ENCODE measurements at regions not wholly inside any gene's neighbourhood (a gene's known extent, or its start where the extent isn't known, plus 50 kb on each side); places are given as distances from the start of the nearest gene placed in this dataset.
A peak's percentile ranks its signal among the peaks of the same experiment; 100 is the strongest.

DNA sequence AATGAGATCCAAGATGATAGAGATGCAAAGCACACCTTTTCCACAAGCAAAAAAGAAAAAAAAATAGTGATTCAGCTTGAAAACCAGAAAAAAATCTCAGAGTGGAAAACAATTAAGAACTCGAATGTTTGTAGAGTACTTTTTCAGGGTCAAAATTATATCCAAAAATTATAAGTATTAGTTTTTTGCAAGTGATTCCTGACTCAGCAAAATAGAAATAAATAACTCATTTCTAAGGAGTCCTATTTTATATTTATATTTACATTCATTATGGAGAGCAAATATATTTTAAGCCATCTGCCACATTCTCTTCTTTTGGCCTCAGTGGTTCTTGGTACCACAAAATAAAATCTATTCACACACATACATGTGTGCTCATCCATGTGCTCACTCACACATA, 1011.8 kb upstream of the ARRDC3 start:
- intact Hi-C loops (cut with micrococcal nuclease): no loop called here
- no peak for DNase-seq
- no peak for ATAC-seq

DNA sequence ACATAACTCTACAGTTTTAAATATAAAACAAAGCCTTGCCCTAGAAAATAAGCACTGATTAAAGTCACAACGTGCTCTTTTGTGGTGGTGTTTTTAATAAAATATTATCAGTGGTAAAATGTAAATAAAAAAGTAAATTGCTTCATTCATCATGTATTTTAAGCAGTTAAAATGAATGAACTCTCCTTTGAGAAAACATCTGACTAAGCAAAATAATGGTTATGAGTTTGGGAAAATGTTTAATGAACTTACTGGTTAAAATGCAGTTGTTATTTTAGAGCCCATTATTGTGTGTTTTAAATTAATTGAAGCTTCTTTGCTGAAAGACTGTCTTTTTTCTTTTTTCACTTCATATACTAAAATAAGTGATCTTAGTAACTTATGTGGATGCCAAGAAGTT, 1007.5 kb upstream of the ARRDC3 start:
- ATAC-seq (no peak), DNase-seq (no peak)
- intact Hi-C loops (cut with micrococcal nuclease): no loop called here

DNA sequence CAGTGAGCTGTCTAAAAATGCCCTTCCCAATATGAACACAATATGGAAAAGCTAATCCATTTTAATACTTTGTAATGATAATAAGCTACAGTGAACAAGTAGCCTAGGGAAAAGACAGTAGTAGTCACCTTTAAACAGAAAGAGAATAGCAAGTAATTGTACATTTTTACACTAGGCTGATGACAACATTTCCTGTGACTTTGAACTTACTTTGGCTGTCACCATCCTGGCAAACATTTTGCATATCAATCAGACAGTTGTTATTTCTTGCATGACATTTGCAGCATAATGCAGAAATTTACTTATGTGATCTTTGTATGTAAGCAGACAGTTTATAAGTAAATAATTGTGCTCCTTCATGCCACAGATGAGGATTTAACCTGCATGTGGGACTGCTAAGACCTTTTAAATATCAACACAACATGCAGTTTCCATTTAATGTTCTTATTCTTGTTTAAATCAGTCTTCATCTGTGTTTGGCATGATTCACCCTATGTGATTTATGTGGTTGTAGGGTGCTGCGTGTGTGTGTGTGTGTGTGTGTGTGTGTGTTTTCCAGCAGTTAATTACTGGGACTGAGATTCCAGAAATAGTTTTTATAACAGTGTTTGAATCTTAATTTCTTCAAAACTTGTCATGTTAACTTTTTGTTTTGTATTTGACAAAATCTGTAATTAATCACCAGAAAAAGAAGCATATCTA, 997.1 kb upstream of the ARRDC3 start:
- intact Hi-C loops (cut with micrococcal nuclease): no loop called here
- no peak for DNase-seq
- no peak for ATAC-seq

DNA sequence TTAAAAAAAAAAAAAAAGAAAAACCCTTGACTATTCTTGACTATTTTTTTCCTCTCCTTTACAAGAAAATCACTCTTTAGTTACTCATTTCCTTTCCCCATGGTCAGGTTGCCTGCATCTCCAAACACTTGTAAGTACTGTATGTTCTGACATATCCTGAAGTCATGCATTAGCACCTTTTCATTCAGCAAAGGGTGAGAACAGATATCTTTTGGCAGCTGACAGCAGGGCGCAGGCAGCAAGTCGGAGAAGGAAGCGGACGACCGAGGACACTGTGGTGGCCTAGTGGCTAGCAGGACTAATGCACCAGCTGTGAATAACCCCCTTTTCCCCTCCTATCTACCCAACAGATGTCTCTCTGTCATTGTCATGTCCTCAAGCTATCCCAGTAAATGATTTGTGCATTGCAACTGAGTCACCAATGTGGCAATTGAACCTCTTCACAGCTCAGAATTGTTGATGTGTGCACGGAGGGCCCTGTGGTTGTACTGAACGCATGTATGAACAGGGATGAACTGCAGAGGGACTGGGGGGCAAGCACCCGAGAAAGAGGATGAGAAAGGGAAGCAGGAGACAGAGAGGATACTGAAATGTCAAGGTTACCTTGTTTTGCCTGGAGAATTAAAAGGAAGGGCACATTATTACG, 996.0 kb upstream of the ARRDC3 start:
- ATAC-seq (peak; percentile 93), DNase-seq (peak; percentile 43)
- intact Hi-C loops (cut with micrococcal nuclease): no loop called here

DNA sequence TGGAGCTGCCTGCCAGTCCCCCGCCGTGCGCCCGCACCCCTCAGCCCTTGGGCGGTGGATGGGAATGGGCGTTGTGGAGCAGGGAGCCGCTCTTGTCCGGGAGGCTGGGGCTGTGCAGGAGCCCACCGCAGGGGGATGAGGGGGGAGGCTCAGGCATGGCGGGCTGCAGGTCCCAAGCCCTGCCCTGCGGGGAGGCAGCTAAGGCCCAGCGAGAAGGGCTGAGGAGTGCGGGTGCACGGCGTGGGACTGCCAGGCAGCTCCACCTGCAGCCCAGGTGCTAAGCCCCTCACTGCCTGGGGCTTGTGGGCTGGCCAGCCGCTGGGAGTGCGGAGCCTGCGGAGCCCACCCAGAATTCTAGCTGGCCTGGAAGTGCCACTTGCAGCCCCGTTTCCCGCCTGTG, 991.7 kb upstream of the ARRDC3 start:
- intact Hi-C loops (cut with micrococcal nuclease): no loop called here
- DNase-seq (no peak), ATAC-seq (no peak)

DNA sequence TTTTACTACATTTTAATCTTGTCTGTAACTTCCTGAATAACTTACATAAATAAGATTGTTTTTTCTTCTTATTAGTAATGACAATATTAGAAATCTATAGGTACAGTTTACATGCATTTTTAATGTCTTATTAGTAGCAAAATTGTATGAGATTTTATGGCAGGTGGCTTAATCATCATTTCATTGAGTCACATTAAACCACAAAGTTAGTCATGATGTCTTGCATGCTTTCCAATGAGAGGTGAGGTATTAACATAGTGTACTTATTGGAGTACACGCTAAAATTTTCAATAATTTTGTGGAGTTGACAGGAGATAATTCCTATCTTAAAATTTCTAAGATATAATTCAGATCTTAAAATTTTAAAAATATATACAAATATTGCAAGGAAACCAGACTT, 989.6 kb upstream of the ARRDC3 start:
- intact Hi-C loops (cut with micrococcal nuclease): no loop called here
- no peak for ATAC-seq

DNA sequence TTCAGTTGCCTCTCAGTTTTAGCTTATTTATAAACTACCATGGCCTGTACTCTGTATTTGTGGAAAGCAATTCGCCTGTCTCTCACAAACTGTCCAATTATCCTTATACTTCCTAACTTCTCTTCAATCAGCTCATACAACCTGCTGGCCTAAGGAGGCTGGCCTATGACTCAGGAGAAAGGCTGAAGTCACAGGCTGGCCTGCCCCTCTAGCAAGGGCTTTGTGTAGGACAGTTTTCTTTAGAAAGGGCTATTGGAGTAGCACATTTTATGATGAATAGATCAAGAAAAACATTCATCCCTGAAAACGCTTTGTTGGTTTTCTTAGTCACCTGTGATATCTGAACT, 988.7 kb upstream of the ARRDC3 start:
- ATAC-seq (no peak), DNase-seq (no peak)
- intact Hi-C loops (cut with micrococcal nuclease): no loop called here

More for the DNA sequence above, 989.6 kb upstream of the ARRDC3 start:
- no peak for DNase-seq

DNA sequence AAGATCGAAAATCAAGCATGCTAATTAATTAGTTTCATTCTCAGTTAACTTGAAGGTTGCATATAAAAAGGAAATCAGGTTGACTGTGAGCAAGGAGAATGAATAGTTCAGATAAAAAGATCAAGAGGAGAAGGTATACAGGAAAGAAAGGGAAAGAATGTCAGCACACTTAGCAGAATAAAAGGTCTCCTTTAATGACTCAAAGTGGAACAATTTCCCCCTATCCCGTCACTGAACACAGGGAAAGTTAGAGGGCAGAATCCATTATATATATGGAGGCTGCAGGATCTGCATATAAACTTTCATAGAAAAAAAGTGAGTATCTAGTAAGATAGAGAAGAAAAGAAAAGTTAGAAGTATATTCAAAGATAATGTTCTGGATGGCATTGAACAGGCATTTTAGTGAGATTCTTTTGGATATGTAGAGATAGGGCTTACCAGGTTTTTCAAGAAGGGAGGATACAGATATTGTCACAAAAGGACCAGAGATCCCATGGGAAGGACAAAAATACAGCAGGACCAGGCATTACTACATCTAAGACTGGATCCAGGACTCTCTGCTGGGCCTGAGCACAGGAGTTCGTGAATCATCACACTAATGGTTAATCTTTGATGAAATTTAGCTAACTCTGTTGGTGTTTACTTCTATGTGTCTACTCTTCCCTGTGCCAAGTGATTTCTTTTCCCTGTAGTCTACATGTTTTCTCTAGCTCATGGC, 988.2 kb upstream of the ARRDC3 start:
- no peak for DNase-seq
- intact Hi-C loops (cut with micrococcal nuclease): no loop called here
- ATAC-seq: no peak

DNA sequence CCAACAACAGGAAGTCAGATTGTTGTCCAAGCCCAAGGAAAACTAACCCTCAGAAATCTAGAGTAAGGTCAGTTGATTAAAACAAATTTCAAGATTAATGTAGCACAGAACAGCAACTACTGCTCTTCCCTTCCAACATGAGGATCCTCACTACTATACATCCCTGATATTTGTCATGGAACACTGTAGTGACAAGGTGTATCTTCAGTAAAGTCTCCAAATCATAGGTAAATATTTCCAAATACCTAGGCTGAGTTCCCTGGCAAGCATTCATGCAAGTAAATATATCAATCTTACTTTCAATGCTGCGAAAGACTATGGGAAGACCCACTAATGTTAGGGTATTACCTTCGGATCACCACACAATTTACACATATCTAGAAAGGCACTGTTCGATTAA, 986.9 kb upstream of the ARRDC3 start:
- intact Hi-C loops (cut with micrococcal nuclease): no loop called here
- ATAC-seq: no peak

DNA sequence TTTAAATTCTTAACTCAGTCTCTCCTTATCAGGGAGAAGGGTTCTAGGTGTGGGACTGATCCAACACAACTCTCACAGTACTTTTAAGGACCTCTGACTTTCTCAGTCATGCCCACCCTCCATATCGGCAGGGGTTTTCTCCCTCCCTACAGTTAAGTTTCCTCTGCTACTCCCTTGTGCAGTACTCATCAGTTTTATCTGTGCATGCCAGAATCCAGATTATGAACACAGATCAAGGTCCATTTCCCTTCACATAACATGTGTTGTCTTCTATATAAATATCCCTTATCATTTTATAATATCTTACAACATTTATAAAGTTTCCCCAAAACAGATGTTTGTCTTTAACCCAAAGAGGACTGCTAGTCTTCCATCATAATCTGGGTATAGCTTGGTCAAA, 986.5 kb upstream of the ARRDC3 start:
- intact Hi-C loops (cut with micrococcal nuclease): no loop called here
- DNase-seq (no peak), ATAC-seq (no peak)

More for the DNA sequence above, 986.9 kb upstream of the ARRDC3 start:
- DNase-seq: no peak

DNA sequence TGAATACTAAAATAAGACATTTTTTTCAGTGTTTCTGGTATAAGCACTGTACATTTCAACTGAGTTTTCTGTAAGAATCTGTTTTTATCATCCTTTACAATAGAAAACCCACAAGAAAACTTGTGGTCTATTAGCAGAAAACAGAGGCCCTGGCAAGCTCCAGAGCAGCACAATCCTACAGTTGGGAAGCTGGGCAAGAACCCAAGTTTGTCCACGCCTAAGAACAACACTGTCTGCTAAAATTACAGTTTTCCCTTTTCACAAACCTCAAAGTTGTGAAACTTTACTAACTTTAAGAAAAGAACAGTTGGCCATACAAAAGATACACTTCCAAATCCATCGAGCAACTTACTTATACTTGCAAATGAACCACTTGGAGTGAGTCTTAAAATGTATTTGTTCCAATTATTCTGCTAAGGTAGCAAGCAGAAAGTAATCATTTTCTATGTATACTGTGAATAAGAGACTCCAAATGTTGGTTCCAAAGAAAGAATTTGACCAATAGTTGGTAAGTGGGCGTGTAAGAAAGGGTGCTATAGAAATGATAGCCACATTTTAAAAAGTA, 982.0 kb upstream of the ARRDC3 start:
- no peak for DNase-seq
- intact Hi-C loops (cut with micrococcal nuclease): no loop called here
- no peak for ATAC-seq

DNA sequence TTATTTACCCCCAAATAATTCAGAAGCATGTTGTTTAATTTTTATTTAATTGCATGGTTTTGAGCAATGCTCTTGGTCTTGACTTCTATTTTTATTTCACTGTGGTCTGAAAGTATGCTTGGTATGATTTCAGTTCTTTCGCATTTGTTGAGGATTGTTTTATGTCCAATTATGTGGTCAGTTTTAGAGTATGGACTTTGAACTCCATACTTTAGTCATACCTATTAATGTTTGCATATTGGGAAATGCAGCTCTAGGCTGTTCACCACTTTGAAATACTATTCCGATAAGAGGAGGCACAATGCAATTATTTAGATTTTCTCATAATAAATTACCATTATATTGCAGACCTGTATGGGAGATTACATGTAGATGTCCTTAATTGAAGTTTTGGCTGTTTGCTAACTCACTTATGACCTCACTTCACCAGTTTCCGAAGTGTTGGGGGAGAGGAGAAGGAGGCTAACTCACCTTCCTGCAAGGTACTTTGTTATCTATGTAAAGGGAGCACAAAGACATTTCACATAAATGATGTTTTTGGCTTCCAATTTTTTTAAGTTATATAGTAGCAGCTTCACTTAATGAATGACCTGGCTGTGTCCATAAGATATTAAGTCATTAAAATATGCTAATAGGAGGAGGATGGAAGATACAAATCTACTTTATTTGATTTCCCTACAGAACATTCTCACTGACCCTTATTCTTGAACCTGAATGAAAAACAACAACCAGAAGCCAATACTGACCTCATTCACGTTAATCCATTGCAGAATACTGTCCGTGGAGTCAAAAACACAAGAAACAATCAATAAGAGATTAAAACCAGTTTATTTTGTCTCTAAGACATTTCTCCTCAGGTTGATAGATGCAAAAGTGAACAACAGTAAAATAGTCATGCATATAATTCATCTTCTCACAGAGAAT, 970.3 kb upstream of the ARRDC3 start:
- no peak for ATAC-seq
- intact Hi-C loops (cut with micrococcal nuclease): no loop called here

DNA sequence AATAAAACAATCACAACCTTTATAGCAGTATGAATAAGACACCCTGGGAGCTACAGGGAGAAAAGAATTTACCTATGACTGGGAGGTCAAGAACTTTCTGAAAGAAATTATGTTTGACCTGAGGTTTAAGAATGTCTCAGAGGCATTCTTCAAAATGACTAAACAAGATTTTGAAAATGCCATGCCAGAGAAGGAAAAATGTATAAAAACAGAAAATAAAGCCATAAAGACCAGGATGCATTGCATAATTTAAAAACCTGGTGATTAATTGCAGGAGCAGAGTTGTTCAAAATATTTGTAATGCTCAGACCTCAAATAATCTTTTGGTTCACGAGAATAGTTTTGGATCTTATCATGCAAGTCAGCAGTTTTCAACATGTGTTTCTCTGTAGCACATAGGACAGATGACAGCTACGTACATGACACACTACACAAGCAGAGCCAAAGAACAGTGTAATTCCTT, 954.7 kb upstream of the ARRDC3 start:
- intact Hi-C loops (cut with micrococcal nuclease): no loop called here
- peak; percentile 84 for ATAC-seq
- no peak for DNase-seq

More for the DNA sequence above, 970.3 kb upstream of the ARRDC3 start:
- DNase-seq: no peak

DNA sequence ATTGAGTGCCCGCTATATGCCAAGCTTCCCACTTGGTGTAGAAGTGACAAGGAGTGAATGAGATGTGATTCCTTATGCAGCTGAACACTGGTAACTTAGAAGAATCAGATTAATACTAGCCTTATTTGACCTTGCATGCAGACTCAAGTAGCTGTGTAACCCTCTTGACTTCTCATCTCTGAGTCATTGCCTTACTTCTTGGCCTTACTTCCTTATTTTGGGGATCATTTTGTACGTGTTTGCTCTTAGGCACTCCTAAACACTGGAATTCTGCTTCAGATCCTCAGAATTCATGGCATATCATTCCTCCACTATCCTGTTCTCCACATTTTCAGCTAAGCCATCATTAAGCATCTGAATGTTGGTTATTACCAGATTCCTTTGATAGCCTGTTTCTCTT, 948.9 kb upstream of the ARRDC3 start:
- intact Hi-C loops (cut with micrococcal nuclease): no loop called here
- ATAC-seq: no peak
- DNase-seq: no peak

DNA sequence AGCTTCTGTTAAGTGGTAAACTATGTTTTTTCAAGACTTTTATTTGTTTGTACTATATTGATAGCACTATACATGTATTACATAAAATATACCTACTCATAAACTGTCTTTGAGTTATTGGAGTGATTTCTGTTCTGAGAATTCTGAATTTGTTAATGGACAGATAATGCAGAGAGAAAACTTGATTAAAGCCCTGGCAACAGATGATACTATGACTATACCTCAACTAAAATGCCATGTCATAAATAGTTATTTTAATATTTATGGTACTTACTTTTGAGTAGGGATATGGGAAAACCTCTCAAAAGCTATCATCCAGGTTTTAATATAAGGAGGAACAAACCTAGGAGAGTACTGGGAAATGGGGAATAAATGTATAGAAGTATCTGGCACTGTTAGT, 947.2 kb upstream of the ARRDC3 start:
- intact Hi-C loops (cut with micrococcal nuclease): no loop called here
- no peak for ATAC-seq
- no peak for DNase-seq

DNA sequence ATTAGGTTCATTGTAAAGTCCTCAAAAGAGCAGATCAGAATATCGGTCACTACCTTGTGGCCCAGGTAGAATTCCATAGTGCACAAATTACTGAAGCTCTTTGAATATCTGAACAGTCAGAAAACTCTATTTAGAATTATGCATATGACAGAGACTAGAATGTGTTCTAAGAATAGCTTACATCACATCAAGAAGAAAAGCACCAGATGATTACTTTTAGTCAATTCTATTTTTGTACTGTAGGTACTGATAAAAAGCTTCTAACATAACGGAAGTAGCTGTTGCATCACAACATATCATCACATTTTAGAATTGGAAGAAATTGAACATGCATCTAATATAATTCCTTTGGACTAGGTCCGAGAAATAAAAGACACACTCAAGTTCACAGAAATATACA, 946.6 kb upstream of the ARRDC3 start:
- intact Hi-C loops (cut with micrococcal nuclease): no loop called here
- DNase-seq (no peak), ATAC-seq (peak; percentile 87)

DNA sequence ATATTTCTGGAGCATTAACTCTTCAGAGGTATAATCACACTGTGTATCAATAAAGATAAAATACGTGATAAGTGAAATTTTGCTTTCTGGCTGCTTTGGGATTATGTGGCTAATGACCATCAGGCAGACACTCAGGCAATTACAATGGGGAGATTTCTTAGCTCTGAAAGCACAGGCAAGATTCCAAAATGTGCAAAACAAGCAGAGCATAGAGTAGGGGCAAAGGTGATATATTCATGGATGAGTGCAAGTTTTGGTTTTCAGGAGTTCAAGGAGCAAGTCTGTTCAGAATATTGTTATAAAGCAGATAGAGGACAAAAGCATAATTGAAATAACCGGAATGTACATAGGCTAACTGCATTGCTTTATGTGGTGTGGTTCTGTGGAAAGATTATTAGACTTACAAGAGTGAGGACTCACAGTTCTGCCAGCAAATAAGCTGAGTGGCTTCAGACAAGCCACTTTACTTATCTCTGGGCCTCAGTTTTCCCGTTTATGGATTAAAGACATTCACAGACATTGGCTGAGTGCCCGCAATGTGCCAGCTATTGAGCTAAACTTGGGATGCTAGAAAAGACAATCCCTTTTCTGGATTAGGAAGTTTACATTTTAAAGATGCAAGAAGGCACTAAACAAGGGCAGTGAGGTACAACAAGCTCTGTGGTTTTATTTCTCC, 945.6 kb upstream of the ARRDC3 start:
- intact Hi-C loops (cut with micrococcal nuclease): no loop called here
- peak; percentile 94 for ATAC-seq

DNA sequence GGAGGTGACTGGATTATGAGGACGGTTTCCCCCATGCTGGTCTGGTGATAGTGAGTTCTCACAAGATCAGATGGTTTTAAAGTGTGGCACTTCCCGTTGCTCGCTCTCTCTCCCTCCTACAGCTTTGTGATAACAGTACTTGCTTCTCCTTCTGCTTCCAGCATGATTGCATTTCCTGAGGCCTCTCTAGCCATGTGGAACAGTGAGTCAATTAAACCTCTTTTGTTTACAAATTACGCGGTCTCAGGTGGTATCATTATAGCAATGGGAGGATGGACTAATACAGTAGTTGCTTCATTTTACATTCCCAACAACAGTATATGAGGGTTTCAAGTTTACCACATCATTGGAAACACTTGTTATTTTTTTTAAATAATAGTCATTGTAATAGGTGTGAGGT, 937.3 kb upstream of the ARRDC3 start:
- intact Hi-C loops (cut with micrococcal nuclease): no loop called here
- no peak for ATAC-seq

More for the DNA sequence above, 945.6 kb upstream of the ARRDC3 start:
- DNase-seq: peak; percentile 68

DNA sequence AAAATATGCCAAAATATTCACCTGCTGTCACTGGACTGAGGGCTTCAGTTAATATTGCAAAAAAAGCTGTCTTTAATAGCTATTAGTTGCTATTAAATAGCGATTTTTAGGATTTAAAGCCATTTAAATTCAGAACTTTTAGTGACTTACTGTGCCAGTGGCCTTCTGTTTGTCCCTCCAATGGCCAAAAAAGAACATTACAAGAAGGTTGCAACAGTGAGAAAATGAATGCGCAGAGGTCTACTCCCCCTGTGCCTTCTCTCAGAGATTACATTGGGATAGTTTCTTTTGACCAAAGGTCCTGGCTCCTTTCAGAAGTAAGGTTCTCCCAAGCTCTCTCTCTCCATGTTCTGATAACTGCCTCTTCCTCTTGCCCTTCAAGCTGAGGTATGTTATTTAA, 930.3 kb upstream of the ARRDC3 start:
- intact Hi-C loops (cut with micrococcal nuclease): no loop called here
- ATAC-seq (no peak), DNase-seq (no peak)

More for the DNA sequence above, 937.3 kb upstream of the ARRDC3 start:
- DNase-seq: no peak

Data from left ventricle myocardium superior (tissue), 1 donor.